CD4-positive, alpha-beta T cell treated with Interleukin-15 for 4 hours (primary cell): ENCODE measurements at regions not wholly inside any gene's neighbourhood (a gene's known extent, or its start where the extent isn't known, plus 50 kb on each side); places are given as distances from the start of the nearest gene placed in this dataset.
"Not testable (repeated sequence)": the region's sequence is repeated elsewhere in the genome, so short reads cannot be mapped to it uniquely, and the experiment has no call there.

Experiments
- DNase-seq: peaks from one replicate; pipeline ENCODE4 v3.0.0-alpha.2; 2020; ENCODE audit warnings: low spot score

- no peak for DNase-seq
These were observed 652.2 kb downstream of the DACH1 start for GRCh38 chr13:71214821-71215220.

DNA sequence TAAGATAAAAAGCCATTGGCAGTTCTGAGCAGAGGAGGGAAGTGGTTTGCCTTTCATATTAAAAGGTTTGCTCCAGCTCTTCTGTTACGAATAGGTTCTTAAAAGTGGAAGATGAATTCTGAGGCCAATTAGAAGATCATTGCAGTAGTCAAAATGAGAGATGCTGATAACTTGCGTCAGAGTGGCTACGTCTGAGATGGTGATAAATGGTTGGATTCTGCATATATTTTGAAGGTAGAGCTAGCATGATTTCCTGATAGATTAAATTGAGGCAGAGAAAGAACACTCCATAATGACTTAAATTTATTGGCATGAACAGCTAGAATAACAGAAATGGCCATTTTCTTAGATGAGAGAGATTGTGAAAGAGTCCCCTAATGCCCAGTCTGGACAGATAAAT is 652.6 kb downstream of the DACH1 start:
- no peak for DNase-seq

DNA sequence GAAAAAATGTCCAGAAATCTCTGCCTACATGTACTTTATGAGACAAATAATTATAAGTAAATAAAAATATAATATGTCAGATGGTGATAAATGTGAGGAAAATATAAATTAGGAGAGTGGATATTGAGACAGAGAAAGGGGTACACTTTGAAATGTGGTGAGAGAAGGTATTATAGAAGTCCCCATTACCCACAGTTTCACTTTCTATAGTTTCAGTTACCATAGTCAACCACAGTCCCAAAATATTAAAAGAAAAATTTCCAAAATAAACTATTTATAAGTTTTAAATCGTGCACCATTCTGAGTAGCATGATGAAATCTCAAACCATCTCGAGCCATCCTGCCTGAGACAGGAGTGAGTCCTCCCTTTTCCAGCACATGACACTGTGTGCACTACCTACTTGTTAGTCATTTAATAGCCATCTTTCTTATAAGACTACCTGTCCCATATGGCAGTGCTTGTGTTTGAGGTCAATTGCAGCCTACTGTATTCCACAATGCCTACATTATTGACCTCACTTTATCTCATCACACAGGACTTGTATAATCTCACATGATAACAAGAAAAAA is 653.7 kb downstream of the DACH1 start:
- no peak for DNase-seq

- DNase-seq, result no peak
These were observed 656.1 kb downstream of the DACH1 start for GRCh38 chr13:71210861-71211260.

- DNase-seq, result no peak
These were observed 657.8 kb downstream of the DACH1 start for GRCh38 chr13:71209217-71209616.

- not testable (repeated sequence) for DNase-seq
These were observed 682.4 kb downstream of the DACH1 start for GRCh38 chr13:71184583-71184982.

DNA sequence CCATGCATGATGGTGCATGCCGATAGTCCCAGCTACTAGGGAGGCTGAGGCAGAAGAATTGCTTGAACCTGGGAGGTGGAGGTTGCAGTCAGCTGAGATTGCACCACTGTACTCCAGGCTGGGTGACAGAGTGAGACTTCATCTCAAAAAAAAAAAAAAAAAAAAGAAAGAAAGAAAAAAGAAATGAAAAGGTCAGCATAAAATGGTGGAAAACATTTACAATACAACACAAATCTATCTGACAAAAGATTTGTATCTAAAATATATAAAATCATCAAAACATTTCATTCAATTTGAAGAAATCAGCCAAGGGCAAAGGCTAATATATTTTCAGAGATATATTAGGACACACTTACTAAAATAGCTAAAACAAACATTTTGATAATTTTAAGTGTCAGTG is 683.7 kb downstream of the DACH1 start:
- DNase-seq, result not testable (repeated sequence)

GRCh38 chr13:71171740-71172139 is 695.3 kb downstream of the DACH1 start:
- DNase-seq, result no peak

- no peak for DNase-seq
These were observed 697.8 kb downstream of the DACH1 start for GRCh38 chr13:71169180-71169579.

GRCh38 chr13:71156550-71156949 is 710.5 kb downstream of the DACH1 start:
- DNase-seq, result no peak

- no peak for DNase-seq
These were observed 717.3 kb downstream of the DACH1 start for GRCh38 chr13:71149498-71150363.

- no peak for DNase-seq
These were observed 718.0 kb downstream of the DACH1 start for GRCh38 chr13:71149046-71149445.

GRCh38 chr13:71148396-71148795 is 718.6 kb downstream of the DACH1 start:
- no peak for DNase-seq

GRCh38 chr13:71144883-71145282 is 722.1 kb downstream of the DACH1 start:
- no peak for DNase-seq

DNA sequence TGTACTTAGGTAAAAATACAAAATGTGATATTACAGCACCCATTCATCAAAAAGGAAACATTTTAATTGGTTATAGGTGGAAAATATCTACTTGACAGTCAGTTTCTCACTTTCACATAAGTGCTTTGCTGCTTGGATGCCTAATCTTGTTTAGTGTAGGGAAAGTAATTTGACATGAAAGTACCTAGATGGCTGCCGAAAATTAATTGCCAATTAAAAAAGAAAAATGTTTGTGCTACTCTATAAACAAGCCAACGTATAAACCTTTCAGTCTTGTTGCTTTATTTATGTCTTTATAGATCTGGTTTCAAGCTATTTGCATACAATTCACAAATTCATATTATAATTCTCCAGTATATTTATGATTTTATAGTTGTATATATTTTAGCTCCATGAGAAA is 729.9 kb downstream of the DACH1 start:
- no peak for DNase-seq

DNA sequence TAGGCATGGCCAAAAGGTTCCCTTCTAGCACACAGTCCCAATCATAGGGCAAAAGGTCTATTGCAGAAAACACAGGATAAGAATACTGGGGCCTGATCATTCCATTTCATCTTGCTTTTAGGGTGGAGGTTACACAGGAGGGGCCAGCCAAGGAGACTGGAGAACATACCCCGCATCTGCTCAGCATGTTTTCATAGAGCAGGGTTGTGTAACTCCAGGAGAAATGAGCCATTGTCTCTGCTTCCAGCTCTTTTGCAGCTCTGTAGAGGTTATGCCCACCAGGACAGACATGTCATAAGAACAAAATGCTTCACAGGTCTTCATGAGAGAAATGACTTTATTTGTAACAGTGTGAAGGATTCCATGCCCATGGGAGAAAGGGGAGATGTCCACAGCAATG is 742.8 kb downstream of the DACH1 start:
- DNase-seq, result no peak

GRCh38 chr13:71118779-71119364 is 748.1 kb downstream of the DACH1 start:
- DNase-seq, result no peak

DNA sequence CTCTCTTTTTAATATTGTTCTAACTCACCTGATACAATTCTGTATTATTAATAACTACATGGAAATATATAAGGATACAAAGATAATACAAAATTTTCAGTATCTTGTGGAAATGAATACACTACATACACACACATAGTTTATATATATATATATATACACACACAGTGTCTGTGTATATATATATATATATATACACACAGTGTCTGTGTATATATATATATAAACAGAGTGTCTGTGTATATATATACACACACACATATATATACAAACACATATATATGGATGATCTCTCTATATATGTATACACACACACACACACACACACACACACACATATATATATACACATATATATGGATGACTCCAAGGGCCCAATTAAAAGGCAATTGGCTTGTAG is 749.1 kb downstream of the DACH1 start:
- no peak for DNase-seq

GRCh38 chr13:71115301-71115700 is 751.7 kb downstream of the DACH1 start:
- no peak for DNase-seq

DNA sequence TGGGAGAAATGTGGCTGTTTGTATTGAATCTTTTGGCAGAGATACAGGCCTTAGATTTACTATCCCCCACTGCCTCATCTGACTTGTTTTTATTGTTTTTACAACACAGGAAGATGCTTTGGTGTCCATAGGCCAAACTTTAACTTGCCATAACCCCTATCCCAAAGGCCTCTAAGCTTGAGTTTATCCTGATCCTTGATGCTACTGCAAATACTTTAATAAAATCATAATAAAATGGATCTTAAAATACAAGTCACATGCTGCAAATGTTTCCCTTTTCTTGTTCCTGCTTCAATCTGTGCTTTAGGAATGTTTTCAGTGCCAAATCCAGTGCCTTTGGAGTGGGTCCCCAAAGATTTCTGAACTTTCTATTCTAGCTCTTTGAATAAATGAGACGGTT is 770.6 kb downstream of the DACH1 start:
- no peak for DNase-seq

GRCh38 chr13:71090990-71091389 is 776.0 kb downstream of the DACH1 start:
- DNase-seq, result no peak

- no peak for DNase-seq
These were observed 777.9 kb downstream of the DACH1 start for GRCh38 chr13:71089056-71089455.

DNA sequence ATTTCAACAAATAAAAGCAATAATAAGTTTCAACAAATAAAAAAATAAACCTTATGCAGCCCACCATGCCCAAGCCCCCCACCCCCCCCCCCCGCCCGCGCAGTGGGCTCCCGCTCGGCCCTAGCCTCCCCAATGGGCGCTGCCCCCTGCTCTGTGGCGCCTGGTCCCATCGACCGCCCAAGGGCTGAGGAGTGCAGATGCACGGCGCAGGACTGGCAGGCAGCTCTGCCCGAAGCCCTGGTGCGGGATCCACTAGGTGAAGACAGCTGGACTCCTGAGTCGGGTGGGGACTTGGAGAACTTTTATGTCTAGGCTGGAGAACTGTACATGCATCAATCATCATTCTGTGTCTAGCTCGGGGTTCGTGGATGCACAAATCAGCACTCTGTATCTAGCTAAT is 779.6 kb downstream of the DACH1 start:
- DNase-seq, result no peak
